ENCODE measurements at regions not wholly inside any gene's neighbourhood (a gene's known extent, or its start where the extent isn't known, plus 50 kb on each side); places are given as distances from the start of the nearest gene placed in this dataset.

- Mint-ChIP-seq H3K36me3 (ENCODE audit: low read depth) (no peaks in the 10 kb centered on the region), H3K27ac (no peak overlapping the region), H3K9me3 (peaks cover 27% of the 10 kb centered on the region; the same call in 1 of the 2 replicates), H3K4me1 (ENCODE audit: low read depth) (no peaks in the 10 kb centered on the region), H3K4me3 (no peak overlapping the region), H3K27me3 (ENCODE audit: insufficient read depth) (no peaks in the 10 kb centered on the region)
- DNase-seq = no peak
- TF ChIP-seq CTCF (IDR thresholded peaks at IDR 0.05) = no peak
Observed at GRCh38 chr4:159981469-159981856, 878.6 kb downstream of the RAPGEF2 start.

DNA sequence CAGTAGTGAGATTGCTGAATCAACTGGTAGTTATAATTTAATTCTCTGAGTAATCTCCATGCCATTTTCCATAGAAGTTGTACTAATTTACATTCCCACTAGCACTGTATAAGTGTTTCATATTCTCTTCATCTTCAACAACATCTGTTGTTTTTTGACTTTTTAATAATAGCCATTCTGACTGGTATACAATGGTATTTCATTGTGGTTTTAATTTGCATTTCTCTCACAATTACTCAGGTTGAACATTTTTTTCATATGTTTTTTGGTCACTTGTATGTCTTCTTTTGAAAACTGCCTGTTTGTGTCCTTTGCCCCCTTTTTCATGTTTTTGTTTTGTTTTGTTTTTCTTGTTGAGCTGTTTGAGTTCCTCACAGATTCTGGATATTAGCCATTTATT is 880.2 kb downstream of the RAPGEF2 start:
- no peak overlapping the region for H3K27ac Mint-ChIP-seq
- no peak for TF ChIP-seq CTCF (IDR thresholded peaks at IDR 0.05)
- H3K27me3 Mint-ChIP-seq (ENCODE audit: insufficient read depth) = no peaks in the 10 kb centered on the region
- no peak for DNase-seq
- H3K4me3 Mint-ChIP-seq = no peak overlapping the region
- no peaks in the 10 kb centered on the region for H3K4me1 Mint-ChIP-seq (ENCODE audit: low read depth)
- H3K9me3 Mint-ChIP-seq = peaks cover 24% of the 10 kb centered on the region
- no peaks in the 10 kb centered on the region for H3K36me3 Mint-ChIP-seq (ENCODE audit: low read depth)

- H3K4me1 Mint-ChIP-seq (ENCODE audit: low read depth) = no peaks in the 10 kb centered on the region
- H3K9me3 Mint-ChIP-seq = peaks cover 52% of the 10 kb centered on the region
- no peak for TF ChIP-seq CTCF (IDR thresholded peaks at IDR 0.05)
- H3K36me3 Mint-ChIP-seq (ENCODE audit: low read depth) = 0 out of 2 replicates have a peak, but pooled peaks cover 5% of the 10 kb centered on the region
- H3K27ac Mint-ChIP-seq = no peak overlapping the region
- H3K4me3 Mint-ChIP-seq = no peak overlapping the region
- no peaks in the 10 kb centered on the region for H3K27me3 Mint-ChIP-seq (ENCODE audit: insufficient read depth)
- DNase-seq = no peak
Observed at GRCh38 chr4:160009656-160010493, 907.0 kb downstream of the RAPGEF2 start.

DNA sequence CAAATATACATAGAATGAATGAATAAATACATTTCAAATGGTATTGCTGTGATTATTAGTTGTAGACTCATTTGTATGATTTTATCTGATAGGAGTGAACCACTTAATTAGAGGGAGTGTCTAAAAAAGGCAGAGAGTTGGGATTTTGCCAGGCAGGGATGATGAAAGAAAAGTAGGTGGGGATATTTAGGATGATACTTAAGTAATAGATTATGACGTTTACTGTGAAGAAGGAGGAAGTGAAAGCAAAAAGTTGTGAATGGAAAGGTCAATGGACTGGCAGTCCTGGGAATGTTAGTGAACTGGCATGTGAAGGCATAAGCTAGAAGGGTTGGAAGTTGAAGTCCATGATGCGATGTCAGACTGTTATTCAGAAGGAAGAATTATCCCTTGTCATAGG is 917.1 kb downstream of the RAPGEF2 start:
- Mint-ChIP-seq H3K4me3 (no peak overlapping the region), H3K27ac (no peak overlapping the region), H3K36me3 (ENCODE audit: low read depth) (no peaks in the 10 kb centered on the region)

GRCh38 chr4:160020804-160021203 is 917.9 kb downstream of the RAPGEF2 start:
- Mint-ChIP-seq H3K36me3 (ENCODE audit: low read depth) (no peaks in the 10 kb centered on the region), H3K27me3 (ENCODE audit: insufficient read depth) (peaks cover 1% of the 10 kb centered on the region; the same call in 1 of the 2 replicates), H3K4me1 (ENCODE audit: low read depth) (no peaks in the 10 kb centered on the region), H3K9me3 (peaks cover 28% of the 10 kb centered on the region), H3K27ac (no peak overlapping the region), H3K4me3 (no peak overlapping the region)
- no peak for DNase-seq
- TF ChIP-seq CTCF (IDR thresholded peaks at IDR 0.05) = no peak

More for the DNA sequence above, 917.1 kb downstream of the RAPGEF2 start:
- TF ChIP-seq CTCF (IDR thresholded peaks at IDR 0.05) = no peak
- H3K27me3 Mint-ChIP-seq (ENCODE audit: insufficient read depth) = peaks cover 1% of the 10 kb centered on the region; the same call in 1 of the 2 replicates
- H3K4me1 Mint-ChIP-seq (ENCODE audit: low read depth) = no peaks in the 10 kb centered on the region
- DNase-seq = no peak
- H3K9me3 Mint-ChIP-seq = peaks cover 29% of the 10 kb centered on the region
